OCI-LY1 (cell line): ENCODE measurements at regions not wholly inside any gene's neighbourhood (a gene's known extent, or its start where the extent isn't known, plus 50 kb on each side); places are given as distances from the start of the nearest gene placed in this dataset.

Source experiments
- CTCF ChIP-seq: fragments of 200-600 bp; sonication (generic), shearing (Covaris generic); IDR thresholded peaks from 2 replicates; pipeline ENCODE4 v1.5.1; 2017; ENCODE audit warnings: mild to moderate bottlenecking, antibody characterized with exemption, low read length, moderate library complexity, mixed read lengths
- EZH2 ChIP-seq: fragments of 200-600 bp; sonication (generic), shearing (Covaris generic); IDR thresholded peaks from 2 replicates; pipeline ENCODE4 v1.8.0; 2017; ENCODE audit warnings: borderline replicate concordance, mixed run types, mild to moderate bottlenecking, antibody characterized with exemption, low read length, moderate library complexity, mixed read lengths

GRCh38 chr13:54357284-54357933 lies 1328.8 kb downstream of the OLFM4 start:
- TF ChIP-seq CTCF (no peak), EZH2 (no peak)
